ENCODE measurements at regions not wholly inside any gene's neighbourhood (a gene's known extent, or its start where the extent isn't known, plus 50 kb on each side); places are given as distances from the start of the nearest gene placed in this dataset.
"Not testable (repeated sequence)": the region's sequence is repeated elsewhere in the genome, so short reads cannot be mapped to it uniquely, and the experiment has no call there.

GRCh38 chr6:140380427-140381218, 1006.2 kb upstream of the CITED2 start:
- no peak for DNase-seq (ENCODE audit: low spot score)

- DNase-seq (ENCODE audit: low spot score): no peak
Observed at GRCh38 chr6:140379919-140380318, 1005.5 kb upstream of the CITED2 start.

GRCh38 chr6:140376209-140376608, 1001.8 kb upstream of the CITED2 start:
- DNase-seq (ENCODE audit: low spot score): no peak

- not testable (repeated sequence) for DNase-seq (ENCODE audit: low spot score)
Observed at GRCh38 chr6:140373728-140374127, 999.3 kb upstream of the CITED2 start.

- no peak for DNase-seq (ENCODE audit: low spot score)
Observed at GRCh38 chr6:140372064-140372463, 997.6 kb upstream of the CITED2 start.

- no peak for DNase-seq (ENCODE audit: low spot score)
Observed at GRCh38 chr6:140370976-140371870, 996.8 kb upstream of the CITED2 start.

- no peak for DNase-seq (ENCODE audit: low spot score)
Observed at GRCh38 chr6:140370441-140370840, 996.0 kb upstream of the CITED2 start.

- DNase-seq (ENCODE audit: low spot score): no peak
Observed at GRCh38 chr6:140366991-140367390, 992.5 kb upstream of the CITED2 start.

GRCh38 chr6:140364916-140365315, 990.5 kb upstream of the CITED2 start:
- DNase-seq (ENCODE audit: low spot score): no peak

- DNase-seq (ENCODE audit: low spot score): no peak
Observed at GRCh38 chr6:140360651-140361050, 986.2 kb upstream of the CITED2 start.

- DNase-seq (ENCODE audit: low spot score): no peak
Observed at GRCh38 chr6:140355476-140355875, 981.0 kb upstream of the CITED2 start.

GRCh38 chr6:140354296-140354695, 979.8 kb upstream of the CITED2 start:
- DNase-seq (ENCODE audit: low spot score): no peak

GRCh38 chr6:140353536-140353935, 979.1 kb upstream of the CITED2 start:
- DNase-seq (ENCODE audit: low spot score): no peak

GRCh38 chr6:140346428-140346827, 972.0 kb upstream of the CITED2 start:
- no peak for DNase-seq (ENCODE audit: low spot score)

GRCh38 chr6:140345935-140346334, 971.5 kb upstream of the CITED2 start:
- no peak for DNase-seq (ENCODE audit: low spot score)

GRCh38 chr6:140344142-140344913, 969.9 kb upstream of the CITED2 start:
- DNase-seq (ENCODE audit: low spot score): no peak

GRCh38 chr6:140343128-140343527, 968.7 kb upstream of the CITED2 start:
- no peak for DNase-seq (ENCODE audit: low spot score)

- DNase-seq (ENCODE audit: low spot score): no peak
Observed at GRCh38 chr6:140341272-140341671, 966.8 kb upstream of the CITED2 start.

GRCh38 chr6:140340795-140341194, 966.3 kb upstream of the CITED2 start:
- no peak for DNase-seq (ENCODE audit: low spot score)

- not testable (repeated sequence) for DNase-seq (ENCODE audit: low spot score)
Observed at GRCh38 chr6:140339084-140339483, 964.6 kb upstream of the CITED2 start.

- DNase-seq (ENCODE audit: low spot score): no peak
Observed at GRCh38 chr6:140321891-140322290, 947.4 kb upstream of the CITED2 start.

All from hematopoietic multipotent progenitor cell treated with erythropoietin and hydrocortisone succinate and interleukin-3 and kit ligand, for 17 days (in vitro differentiated cells).